Stimulated activated CD4-positive, alpha-beta T cell treated with anti-CD3 and anti-CD28 coated beads, TNF-alpha, amount 100 ng/mL, for 24 hours (primary cell): ENCODE measurements at regions not wholly inside any gene's neighbourhood (a gene's known extent, or its start where the extent isn't known, plus 50 kb on each side); places are given as distances from the start of the nearest gene placed in this dataset.

Experiments used
- DNase-seq, 3 experiments: peaks; one replicate each; pipeline ENCODE4 v3.0.0-alpha.2; 2020; ENCODE audit warnings: low read depth in 3 of 3

GRCh38 chr16:64826374-64826773, 295.5 kb downstream of the CDH11 start:
- DNase-seq: no peak

GRCh38 chr16:64823481-64824075, 298.3 kb downstream of the CDH11 start:
- no peak for DNase-seq

GRCh38 chr16:64809876-64810629, 311.8 kb downstream of the CDH11 start:
- DNase-seq: no peak

GRCh38 chr16:64808474-64808873, 313.4 kb downstream of the CDH11 start:
- DNase-seq: no peak

- DNase-seq: no peak
Observed at GRCh38 chr16:64791756-64792155, 330.1 kb downstream of the CDH11 start.

- DNase-seq: no peak
Observed at GRCh38 chr16:64784635-64785034, 337.2 kb downstream of the CDH11 start.

GRCh38 chr16:64782484-64782883, 339.4 kb downstream of the CDH11 start:
- DNase-seq: no peak

- DNase-seq: no peak
Observed at GRCh38 chr16:64780445-64780844, 341.4 kb downstream of the CDH11 start.

GRCh38 chr16:64778777-64779176, 343.1 kb downstream of the CDH11 start:
- DNase-seq: no peak

GRCh38 chr16:64773638-64774037, 348.2 kb downstream of the CDH11 start:
- DNase-seq: no peak

GRCh38 chr16:64773184-64773583, 348.7 kb downstream of the CDH11 start:
- DNase-seq: no peak

GRCh38 chr16:64771273-64771672, 350.6 kb downstream of the CDH11 start:
- DNase-seq: no peak

GRCh38 chr16:64762211-64762610, 359.7 kb downstream of the CDH11 start:
- DNase-seq: no peak

- DNase-seq: no peak
Observed at GRCh38 chr16:64754279-64754678, 367.6 kb downstream of the CDH11 start.

- DNase-seq: no peak
Observed at GRCh38 chr16:64751906-64752305, 370.0 kb downstream of the CDH11 start.

GRCh38 chr16:64749346-64749745, 372.5 kb downstream of the CDH11 start:
- no peak for DNase-seq

GRCh38 chr16:64745258-64745930, 376.5 kb downstream of the CDH11 start:
- no peak for DNase-seq

GRCh38 chr16:64742455-64743223, 379.2 kb downstream of the CDH11 start:
- DNase-seq: no peak

- DNase-seq: no peak
Observed at GRCh38 chr16:64740261-64740660, 381.6 kb downstream of the CDH11 start.

- DNase-seq: no peak
Observed at GRCh38 chr16:64738321-64738960, 383.4 kb downstream of the CDH11 start.

- no peak for DNase-seq
Observed at GRCh38 chr16:64736857-64737256, 385.0 kb downstream of the CDH11 start.

- DNase-seq: no peak
Observed at GRCh38 chr16:64731891-64732290, 390.0 kb downstream of the CDH11 start.
